ENCODE measurements at regions not wholly inside any gene's neighbourhood (a gene's known extent, or its start where the extent isn't known, plus 50 kb on each side); places are given as distances from the start of the nearest gene placed in this dataset.

- TF ChIP-seq POLR2A (IDR thresholded peaks at IDR 0.05) = no peak
- TF ChIP-seq CTCF (IDR thresholded peaks at IDR 0.05) = no peak
- TF ChIP-seq EP300 (IDR thresholded peaks at IDR 0.05) = no peak
Observed at GRCh38 chr14:56386024-56386423, 193.6 kb upstream of the TMEM260 start.
